C4-2B (cell line): ENCODE measurements at regions not wholly inside any gene's neighbourhood (a gene's known extent, or its start where the extent isn't known, plus 50 kb on each side); places are given as distances from the start of the nearest gene placed in this dataset.

Experiments used
- H3K27ac ChIP-seq: fragments of 450-650 bp; 2 replicates; pipeline ENCODE4 v1.5.1; 2017
- ZFX ChIP-seq: fragments of 450-650 bp; IDR thresholded peaks from 2 replicates; pipeline ENCODE4 v1.6.1; 2017
- TF ChIP-seq, protein P1 (sequence below): fragments of 450-650 bp; conservative IDR thresholded peaks from 2 replicates; pipeline ENCODE4 v1.5.1; 2017; ENCODE audit warnings: mild to moderate bottlenecking

DNA sequence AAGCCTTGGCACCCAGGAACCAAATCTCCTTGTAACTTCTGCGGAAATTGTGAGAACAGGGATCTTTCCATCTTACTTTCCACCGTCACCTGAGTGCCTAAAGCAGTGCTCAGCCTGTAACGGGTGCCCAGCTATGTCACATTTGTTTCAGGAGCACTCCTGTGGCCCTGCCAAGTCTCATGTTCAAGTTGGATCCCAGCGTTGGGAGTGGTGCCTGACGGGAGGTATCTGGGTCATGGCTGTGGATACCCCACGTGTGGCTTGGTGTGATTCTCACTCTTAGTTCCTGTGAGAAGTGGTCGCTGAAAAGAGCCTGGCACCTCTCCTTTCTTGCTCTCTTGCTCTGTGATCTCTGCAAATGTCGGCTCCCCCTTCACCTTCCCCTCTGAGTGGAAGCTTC, 114.9 kb downstream of the UQCRFS1 start:
- TF ChIP-seq, protein P1, sequence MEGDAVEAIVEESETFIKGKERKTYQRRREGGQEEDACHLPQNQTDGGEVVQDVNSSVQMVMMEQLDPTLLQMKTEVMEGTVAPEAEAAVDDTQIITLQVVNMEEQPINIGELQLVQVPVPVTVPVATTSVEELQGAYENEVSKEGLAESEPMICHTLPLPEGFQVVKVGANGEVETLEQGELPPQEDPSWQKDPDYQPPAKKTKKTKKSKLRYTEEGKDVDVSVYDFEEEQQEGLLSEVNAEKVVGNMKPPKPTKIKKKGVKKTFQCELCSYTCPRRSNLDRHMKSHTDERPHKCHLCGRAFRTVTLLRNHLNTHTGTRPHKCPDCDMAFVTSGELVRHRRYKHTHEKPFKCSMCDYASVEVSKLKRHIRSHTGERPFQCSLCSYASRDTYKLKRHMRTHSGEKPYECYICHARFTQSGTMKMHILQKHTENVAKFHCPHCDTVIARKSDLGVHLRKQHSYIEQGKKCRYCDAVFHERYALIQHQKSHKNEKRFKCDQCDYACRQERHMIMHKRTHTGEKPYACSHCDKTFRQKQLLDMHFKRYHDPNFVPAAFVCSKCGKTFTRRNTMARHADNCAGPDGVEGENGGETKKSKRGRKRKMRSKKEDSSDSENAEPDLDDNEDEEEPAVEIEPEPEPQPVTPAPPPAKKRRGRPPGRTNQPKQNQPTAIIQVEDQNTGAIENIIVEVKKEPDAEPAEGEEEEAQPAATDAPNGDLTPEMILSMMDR, result no peak
- no peak for TF ChIP-seq ZFX
- H3K27ac ChIP-seq, result no peak overlapping the region

DNA sequence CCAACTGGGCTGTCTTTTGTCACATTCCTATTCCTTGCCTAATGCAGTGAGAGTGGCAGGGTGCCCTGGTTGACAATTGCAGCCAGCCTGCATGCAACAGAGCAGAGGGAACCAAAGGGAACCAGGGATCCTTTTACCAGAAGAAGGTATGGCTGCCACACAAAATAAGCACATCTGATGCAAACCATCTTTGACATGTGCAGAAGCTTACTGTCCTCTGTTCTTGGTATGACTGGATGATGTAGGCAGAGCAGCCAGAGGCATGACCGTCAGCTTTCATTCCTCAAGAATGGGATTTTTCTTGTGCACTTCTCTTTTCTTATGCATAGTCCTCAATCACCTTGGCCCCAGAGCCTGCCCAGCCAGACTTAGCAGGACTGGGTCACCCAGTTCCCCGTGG, 116.1 kb downstream of the UQCRFS1 start:
- no peak overlapping the region for H3K27ac ChIP-seq
- no peak for TF ChIP-seq ZFX
- TF ChIP-seq, protein P1, result no peak

GRCh38 chr19:29093553-29093908, 119.4 kb downstream of the UQCRFS1 start:
- no peak overlapping the region for H3K27ac ChIP-seq
- TF ChIP-seq ZFX, result no peak
- TF ChIP-seq, protein P1, result no peak

- TF ChIP-seq, protein P1, result no peak
- TF ChIP-seq ZFX, result no peak
- no peak overlapping the region for H3K27ac ChIP-seq
These were observed 120.0 kb downstream of the UQCRFS1 start for GRCh38 chr19:29092712-29093552.

DNA sequence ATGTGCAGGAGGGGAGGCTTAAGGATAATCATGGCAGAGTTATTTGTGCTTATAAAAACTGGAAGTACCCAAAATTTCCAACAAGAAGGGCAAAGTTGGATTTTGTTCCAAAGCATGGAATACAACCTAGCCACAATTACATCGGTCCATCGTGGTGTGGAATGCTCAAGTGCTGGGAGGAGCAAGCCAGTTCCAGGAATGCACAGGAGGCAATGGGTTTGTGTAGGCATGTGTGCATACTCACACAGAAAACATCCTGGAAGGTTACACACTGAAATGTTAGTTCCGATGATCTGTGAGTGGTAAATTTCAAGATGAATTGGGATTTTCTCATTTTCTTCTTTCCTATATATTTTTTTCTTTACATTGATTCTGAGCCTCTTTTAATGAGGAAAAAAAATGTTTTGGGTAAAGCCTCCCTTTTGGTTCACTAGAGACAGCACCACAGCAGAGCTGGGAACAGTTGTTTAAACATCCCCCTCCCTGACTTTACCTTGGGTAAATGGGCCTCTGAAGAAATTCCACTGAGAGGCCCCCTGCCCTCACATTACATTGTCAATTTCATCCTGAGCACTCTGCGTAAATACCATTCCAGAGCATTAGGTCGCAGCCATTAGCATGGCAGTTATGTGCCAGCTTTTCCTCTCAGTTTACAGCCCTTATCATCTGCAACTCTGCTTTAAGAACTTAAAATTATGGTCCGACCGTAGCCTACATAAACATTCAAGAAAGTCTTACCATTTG, 122.0 kb downstream of the UQCRFS1 start:
- no peak overlapping the region for H3K27ac ChIP-seq
- no peak for TF ChIP-seq ZFX
- TF ChIP-seq, protein P1, result no peak

- TF ChIP-seq, protein P1, result no peak
- no peak for TF ChIP-seq ZFX
- H3K27ac ChIP-seq, result no peak overlapping the region
These were observed 123.6 kb downstream of the UQCRFS1 start for GRCh38 chr19:29089315-29089870.

GRCh38 chr19:29088761-29089160, 124.2 kb downstream of the UQCRFS1 start:
- no peak for TF ChIP-seq ZFX
- TF ChIP-seq, protein P1, result no peak
- H3K27ac ChIP-seq, result no peak overlapping the region
